Mucosa of gallbladder (tissue), 1 donor: ENCODE measurements at regions not wholly inside any gene's neighbourhood (a gene's known extent, or its start where the extent isn't known, plus 50 kb on each side); places are given as distances from the start of the nearest gene placed in this dataset.
A peak's percentile ranks its signal among the peaks of the same experiment; 100 is the strongest.
"Not testable (repeated sequence)": the region's sequence is repeated elsewhere in the genome, so short reads cannot be mapped to it uniquely, and the experiment has no call there.

Source experiments
- DNase-seq: peaks from one replicate; pipeline ENCODE4 v3.0.0-alpha.2; 2020; ENCODE audit warnings: low spot score
- donor health status: DM: no; HTN: no; CAD: no.

- no peak for DNase-seq
Observed at GRCh38 chr5:57002959-57003485, 51.1 kb upstream of the MIER3 start.

- DNase-seq: not testable (repeated sequence)
Observed at GRCh38 chr5:57003566-57003965, 51.6 kb upstream of the MIER3 start.

DNA sequence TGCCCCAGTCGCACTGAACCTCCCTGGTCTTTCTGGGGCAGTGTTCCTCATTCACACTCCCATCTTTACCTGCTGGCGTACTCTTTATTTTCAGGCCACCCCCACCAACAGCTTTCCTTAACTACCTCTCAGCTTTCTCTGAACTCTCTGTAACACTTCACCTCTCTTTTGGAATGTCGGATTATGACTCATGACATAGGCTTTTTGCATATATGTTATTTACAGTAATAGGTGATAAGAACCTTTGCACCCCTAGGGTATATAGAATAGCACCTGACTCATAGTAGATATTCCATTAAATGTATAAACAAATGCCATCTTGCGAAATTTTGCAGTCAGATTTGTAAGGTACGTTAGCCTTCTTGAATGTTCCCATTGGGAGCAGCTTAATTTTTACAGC, 52.9 kb upstream of the MIER3 start:
- DNase-seq: no peak

- no peak for DNase-seq
Observed at GRCh38 chr5:57007344-57007743, 55.4 kb upstream of the MIER3 start.

DNA sequence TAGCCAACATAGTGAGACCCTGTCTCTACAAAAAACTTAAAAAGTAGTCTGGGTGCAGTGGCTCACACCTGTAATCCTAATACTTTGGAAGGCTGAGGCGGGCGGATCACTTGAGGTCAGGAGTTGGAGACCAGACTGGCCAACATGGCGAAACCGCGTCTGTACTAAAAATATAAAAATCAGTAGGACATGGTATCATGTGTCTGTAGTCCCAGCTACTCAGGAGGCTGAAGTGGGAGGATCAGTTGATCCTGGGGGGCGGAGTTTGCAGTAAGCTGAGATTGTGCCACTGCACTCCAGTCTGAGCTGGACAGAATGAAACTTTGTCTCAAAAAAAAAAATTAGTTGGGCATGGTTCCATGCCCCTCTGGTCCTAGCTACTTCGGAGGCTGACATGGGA, 57.9 kb upstream of the MIER3 start:
- DNase-seq: no peak

DNA sequence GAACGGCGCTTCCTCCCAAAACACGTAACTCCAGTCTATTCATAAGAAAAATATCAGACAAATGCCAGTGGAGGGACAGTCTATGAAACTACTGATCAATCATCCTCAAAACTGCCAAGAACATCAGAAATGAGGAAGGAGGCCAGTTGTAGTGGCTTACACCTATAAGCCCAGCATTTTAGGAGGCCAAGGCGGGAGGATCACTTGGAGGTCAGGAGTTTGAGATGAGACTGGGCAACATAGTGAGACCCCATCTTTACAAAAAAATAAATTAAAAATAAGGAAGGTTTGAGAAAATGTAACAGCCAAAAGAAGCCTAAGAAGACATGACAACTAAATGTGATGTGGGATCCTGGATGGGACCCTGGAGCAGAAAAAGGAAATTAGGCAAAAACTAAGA, 58.9 kb upstream of the MIER3 start:
- DNase-seq: no peak

- no peak for DNase-seq
Observed at GRCh38 chr5:57012511-57012910, 60.6 kb upstream of the MIER3 start.

DNA sequence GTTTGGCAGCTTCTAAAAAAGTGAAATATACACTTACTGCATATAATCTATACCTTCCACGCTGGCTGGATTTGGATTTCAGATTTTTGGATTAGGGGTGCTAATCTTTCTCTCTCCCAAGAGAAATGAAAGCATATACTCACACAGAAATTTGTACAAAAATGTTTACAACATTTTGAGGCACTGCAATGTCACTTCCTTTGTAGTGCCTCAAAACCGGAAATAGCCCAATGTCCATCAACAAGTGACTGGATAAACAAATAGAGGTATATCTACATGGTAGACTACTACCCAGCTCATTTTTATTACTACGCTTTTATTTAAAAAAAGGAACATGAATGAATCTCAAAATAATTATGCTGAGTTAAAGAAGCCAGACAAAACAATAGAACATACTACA, 74.0 kb upstream of the MIER3 start:
- DNase-seq: no peak

GRCh38 chr5:57028161-57028560, 76.2 kb upstream of the MIER3 start:
- no peak for DNase-seq

DNA sequence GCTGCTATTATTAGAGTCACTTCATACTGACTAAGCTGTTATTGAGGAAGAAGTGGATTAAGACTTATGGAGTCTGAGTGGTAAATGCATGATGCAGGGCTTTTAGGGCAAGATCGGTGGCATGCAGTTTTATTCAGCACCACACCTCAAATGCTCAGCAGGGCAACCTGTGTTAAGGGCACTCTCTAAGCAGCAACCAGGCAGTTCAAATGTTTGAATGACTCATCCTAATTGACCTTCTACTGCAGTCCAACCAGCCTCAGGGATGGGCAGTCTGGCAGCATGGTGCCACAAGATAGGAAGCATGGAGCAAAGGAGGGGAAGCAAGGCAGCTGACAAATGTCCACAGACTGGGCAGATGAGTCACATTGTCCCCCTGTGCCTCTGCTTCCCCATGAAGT, 80.2 kb upstream of the MIER3 start:
- DNase-seq: peak; percentile 44

DNA sequence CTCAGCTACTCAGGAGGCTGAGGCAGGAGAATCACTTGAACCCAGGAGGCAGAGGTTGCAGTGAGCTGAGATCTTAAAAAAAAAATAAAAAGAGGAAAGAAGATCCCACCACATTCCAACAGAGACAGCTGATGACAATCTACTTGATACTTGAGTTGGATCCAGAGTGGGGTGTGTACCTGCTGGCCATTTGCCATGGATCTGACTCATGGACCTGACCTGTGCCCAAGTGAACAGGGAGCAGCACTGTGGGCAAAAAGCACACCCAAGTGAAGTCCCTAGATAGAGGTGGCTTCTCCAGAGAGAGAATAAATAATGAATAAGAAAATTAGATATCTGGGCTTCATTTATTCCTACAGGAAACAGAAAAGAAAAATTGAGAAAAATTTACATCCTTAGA, 81.2 kb upstream of the MIER3 start:
- peak; percentile 67 for DNase-seq

GRCh38 chr5:57033503-57033902, 81.6 kb upstream of the MIER3 start:
- DNase-seq: no peak

DNA sequence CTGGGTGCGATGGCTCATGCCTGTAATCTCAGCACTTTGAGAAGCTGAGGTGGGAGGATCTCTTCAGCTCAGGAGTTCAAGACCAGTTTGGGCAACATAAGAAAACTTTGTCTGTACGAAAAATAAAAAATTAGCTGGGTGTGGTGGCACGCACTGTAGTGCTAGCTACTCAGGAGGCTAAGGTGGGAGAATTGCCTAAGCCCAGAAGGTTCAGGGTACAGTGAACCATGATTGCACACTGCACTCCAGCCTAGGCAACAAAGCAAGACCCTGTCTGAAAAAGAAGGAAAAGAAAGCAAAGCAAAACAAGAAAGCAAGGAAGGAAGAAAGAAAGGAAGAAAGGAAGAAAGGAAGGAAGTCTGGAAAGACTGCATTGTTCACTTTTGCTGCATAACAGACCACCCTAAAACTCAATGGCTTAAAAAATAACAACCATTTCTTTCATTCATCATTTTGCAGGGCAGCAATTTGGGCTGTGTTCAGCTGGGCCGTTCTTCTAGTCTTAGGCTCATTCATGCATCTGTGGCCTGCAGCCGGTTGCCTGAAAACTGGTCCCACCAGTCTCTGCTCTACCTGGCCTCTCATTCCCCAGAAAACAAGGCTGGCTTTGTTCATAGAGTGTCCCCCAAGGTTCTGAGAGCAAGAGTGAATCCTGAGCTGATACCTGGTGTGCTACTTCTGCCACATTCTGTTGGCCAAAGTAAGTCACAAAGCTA, 82.4 kb upstream of the MIER3 start:
- no peak for DNase-seq

DNA sequence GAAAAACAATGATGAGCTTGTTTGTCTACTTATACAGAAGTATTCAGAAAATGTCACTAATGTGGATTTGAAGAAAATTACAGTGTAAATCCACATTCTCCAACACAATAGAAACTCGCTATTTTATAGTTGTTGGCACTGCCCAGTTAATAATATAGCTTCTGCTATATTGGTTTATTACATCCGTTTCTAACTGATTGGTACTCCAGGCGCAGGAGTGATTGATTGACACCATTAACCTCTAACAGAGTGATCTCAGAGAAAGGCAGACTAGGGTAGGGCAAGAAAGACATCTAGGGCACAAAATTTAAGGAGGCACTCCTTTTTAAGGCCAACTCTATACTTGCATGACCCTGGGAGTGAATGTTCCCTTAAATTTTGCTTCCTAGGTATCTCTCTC, 84.0 kb upstream of the MIER3 start:
- no peak for DNase-seq

DNA sequence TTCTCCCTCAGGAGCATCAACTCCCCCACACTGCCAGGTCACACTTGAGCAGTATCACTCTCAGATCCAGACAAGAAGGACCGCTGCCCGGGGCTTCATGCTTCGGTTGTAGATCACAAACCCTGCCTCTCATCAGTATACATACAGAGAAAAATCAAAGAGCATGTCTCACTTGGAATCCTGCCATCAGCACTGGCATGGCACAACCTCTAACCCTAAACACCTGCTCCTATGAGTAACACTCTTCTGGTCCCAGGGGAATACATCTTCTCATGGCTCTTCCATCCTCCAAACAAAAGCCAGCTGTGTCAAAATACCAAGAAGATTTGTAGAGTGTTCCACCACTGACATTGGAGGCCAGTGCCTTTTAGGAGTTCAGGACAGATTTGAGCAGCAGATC, 84.8 kb upstream of the MIER3 start:
- DNase-seq: no peak

DNA sequence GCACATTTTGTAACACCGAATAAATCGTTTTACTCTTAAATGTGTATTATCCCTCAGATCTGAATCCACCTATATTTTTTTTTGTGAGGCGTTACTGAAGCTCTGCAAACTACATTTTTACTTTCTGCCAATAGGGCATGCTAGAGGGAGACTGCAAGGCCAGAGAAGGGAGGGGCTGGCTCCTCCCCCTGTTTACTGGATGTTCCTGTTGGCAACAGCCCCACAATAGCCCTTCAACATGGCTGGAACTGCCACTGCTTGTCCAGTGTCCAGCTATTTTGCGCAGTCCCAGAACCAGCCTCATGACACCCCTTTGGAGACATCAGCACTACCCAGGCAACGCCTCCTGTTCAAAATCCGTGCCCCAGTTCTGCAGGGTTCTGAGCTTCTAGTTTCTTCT, 85.4 kb upstream of the MIER3 start:
- DNase-seq: no peak

GRCh38 chr5:57041570-57041969, 89.6 kb upstream of the MIER3 start:
- DNase-seq: no peak

GRCh38 chr5:57042524-57042931, 90.6 kb upstream of the MIER3 start:
- no peak for DNase-seq

DNA sequence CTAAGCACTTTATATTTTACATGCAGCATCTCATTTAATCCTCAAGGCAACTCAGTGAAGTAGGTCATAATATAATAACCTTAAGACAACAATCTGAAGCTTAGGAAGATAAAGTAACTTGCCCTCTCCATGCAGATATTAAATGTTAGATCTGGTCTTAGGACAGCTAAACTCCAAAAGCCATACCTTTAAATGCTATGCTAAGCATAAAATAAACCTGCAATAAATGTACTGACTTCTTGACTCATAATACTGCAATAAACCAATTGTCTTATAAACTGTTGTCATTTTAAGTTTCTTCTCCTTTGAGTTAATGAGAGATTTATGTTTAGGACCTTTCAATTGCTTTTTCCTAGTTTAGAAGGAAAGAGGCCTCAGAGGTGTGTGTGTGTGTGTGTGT, 102.2 kb upstream of the MIER3 start:
- DNase-seq: no peak

GRCh38 chr5:57054671-57055070, 102.7 kb upstream of the MIER3 start:
- DNase-seq: no peak

GRCh38 chr5:57055731-57056130, 103.8 kb upstream of the MIER3 start:
- no peak for DNase-seq

DNA sequence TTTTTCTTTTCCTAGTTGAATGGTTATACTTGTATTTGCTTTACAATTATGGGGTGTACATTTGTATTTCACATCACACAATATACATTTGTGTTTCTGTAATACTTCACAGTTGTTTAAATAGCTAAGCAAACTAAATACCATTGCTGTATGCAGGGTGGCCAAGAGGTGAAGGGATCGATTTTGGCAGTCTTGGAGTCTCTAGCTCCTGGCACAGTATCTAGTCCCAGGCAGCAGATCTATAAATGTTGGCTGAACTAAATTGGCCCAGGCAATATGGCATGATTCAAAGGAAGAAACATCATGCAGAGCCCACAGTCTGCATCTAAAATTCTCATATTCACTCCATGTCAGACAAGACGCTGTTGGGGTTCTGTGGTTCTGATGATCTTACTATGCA, 110.1 kb upstream of the GPBP1 start:
- peak; percentile 60 for DNase-seq

GRCh38 chr5:57066924-57067596, 106.8 kb upstream of the GPBP1 start:
- no peak for DNase-seq

DNA sequence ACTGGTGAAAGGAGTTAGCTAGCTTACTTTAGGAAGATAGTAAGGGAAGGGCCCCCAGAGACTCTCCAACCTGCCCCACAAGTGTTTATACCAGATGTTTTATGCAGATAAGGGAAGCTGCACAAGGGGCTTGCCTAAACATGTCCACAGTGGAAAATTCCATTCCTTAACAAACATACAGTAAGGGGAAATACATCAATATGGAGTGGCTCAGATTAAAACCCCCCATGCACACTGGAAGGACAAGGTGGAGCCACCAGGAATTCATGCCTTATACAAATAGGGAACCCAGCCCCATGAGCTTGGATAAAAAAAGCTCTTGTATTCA, 106.3 kb upstream of the GPBP1 start:
- no peak for DNase-seq
